ENCODE measurements at regions not wholly inside any gene's neighbourhood (a gene's known extent, or its start where the extent isn't known, plus 50 kb on each side); places are given as distances from the start of the nearest gene placed in this dataset.

GRCh38 chr17:73833775-73834488, 189.7 kb upstream of the SDK2 start:
- TF ChIP-seq CTCF (IDR thresholded peaks at IDR 0.05; ENCODE audit: low read depth, low read length), result no peak
- TF ChIP-seq EZH2phosphoT487 (IDR thresholded peaks at IDR 0.05; ENCODE audit: low read depth), result no peak

Data from OCI-LY3 (cell line).